Ishikawa (cell line): ENCODE measurements at regions not wholly inside any gene's neighbourhood (a gene's known extent, or its start where the extent isn't known, plus 50 kb on each side); places are given as distances from the start of the nearest gene placed in this dataset.

Source experiments
- CEBPB ChIP-seq: IDR thresholded peaks from 2 replicates; pipeline ENCODE4 v1.6.1; 2012
- CREB1 ChIP-seq: IDR thresholded peaks from 2 replicates; pipeline ENCODE4 v1.6.1; 2012; ENCODE audit warnings: low read depth
- EGR1 ChIP-seq: IDR thresholded peaks from 2 replicates; pipeline ENCODE4 v1.6.1; 2012
- EP300 ChIP-seq: IDR thresholded peaks from 2 replicates; pipeline ENCODE4 v1.6.1; 2012; ENCODE audit warnings: borderline replicate concordance
- FOXM1 ChIP-seq: IDR thresholded peaks from 2 replicates; pipeline ENCODE4 v1.6.1; 2012; ENCODE audit warnings: low read depth, borderline replicate concordance
- MAX ChIP-seq: IDR thresholded peaks from 2 replicates; pipeline ENCODE4 v1.6.1; 2012
- NFIC ChIP-seq: IDR thresholded peaks from 2 replicates; pipeline ENCODE4 v1.6.1; 2012
- RAD21 ChIP-seq: IDR thresholded peaks from 2 replicates; pipeline ENCODE4 v1.6.1; 2012; ENCODE audit warnings: low read depth
- REST ChIP-seq: IDR thresholded peaks from 2 replicates; pipeline ENCODE4 v1.6.1; 2012; ENCODE audit warnings: low read depth, mild to moderate bottlenecking
- TAF1 ChIP-seq: IDR thresholded peaks from 2 replicates; pipeline ENCODE4 v1.6.1; 2012; ENCODE audit warnings: low read depth, mild to moderate bottlenecking
- TCF12 ChIP-seq: IDR thresholded peaks from 2 replicates; pipeline ENCODE4 v1.6.1; 2012; ENCODE audit warnings: low read depth
- TEAD4 ChIP-seq: IDR thresholded peaks from 2 replicates; pipeline ENCODE4 v1.6.1; 2012
- USF1 ChIP-seq: IDR thresholded peaks from 2 replicates; pipeline ENCODE4 v1.6.1; 2012
- YY1 ChIP-seq: IDR thresholded peaks from 2 replicates; pipeline ENCODE4 v1.6.1; 2012; ENCODE audit warnings: low read depth
- ZBTB7A ChIP-seq: IDR thresholded peaks from 2 replicates; pipeline ENCODE4 v1.6.1; 2012; ENCODE audit warnings: low read depth

- TF ChIP-seq EP300 = no peak
- TF ChIP-seq CEBPB = no peak
- TF ChIP-seq MAX = no peak
- TF ChIP-seq CREB1 = no peak
- no peak for TF ChIP-seq TAF1
- TF ChIP-seq FOXM1 = no peak
- TF ChIP-seq RAD21 = no peak
- TF ChIP-seq USF1 = no peak
- TF ChIP-seq REST = no peak
These were observed 320.0 kb downstream of the CHRM3 start for GRCh38 chr1:239706245-239706892.

GRCh38 chr1:239707615-239708014 lies 321.2 kb downstream of the CHRM3 start:
- TF ChIP-seq CREB1 (no peak), ZBTB7A (no peak), RAD21 (no peak), TCF12 (no peak), FOXM1 (no peak), EGR1 (no peak), TAF1 (no peak), USF1 (no peak), CEBPB (no peak), REST (no peak), TEAD4 (no peak), YY1 (no peak), EP300 (no peak), NFIC (no peak), MAX (no peak)

GRCh38 chr1:239708622-239709021 lies 322.3 kb downstream of the CHRM3 start:
- no peak for TF ChIP-seq TAF1
- no peak for TF ChIP-seq REST
- no peak for TF ChIP-seq NFIC
- TF ChIP-seq FOXM1 = no peak
- no peak for TF ChIP-seq USF1
- no peak for TF ChIP-seq MAX
- TF ChIP-seq TCF12 = no peak
- no peak for TF ChIP-seq YY1
- no peak for TF ChIP-seq TEAD4
- TF ChIP-seq CEBPB = no peak
- TF ChIP-seq EGR1 = no peak
- TF ChIP-seq EP300 = no peak
- TF ChIP-seq ZBTB7A = no peak
- no peak for TF ChIP-seq RAD21
- no peak for TF ChIP-seq CREB1
